ACC112 (cell line): ENCODE measurements at regions not wholly inside any gene's neighbourhood (a gene's known extent, or its start where the extent isn't known, plus 50 kb on each side); places are given as distances from the start of the nearest gene placed in this dataset.
"Not testable (repeated sequence)": the region's sequence is repeated elsewhere in the genome, so short reads cannot be mapped to it uniquely, and the experiment has no call there.

Experiments used
- H2AFZ ChIP-seq: fragments of 200-600 bp; sonication (generic); one replicate; pipeline ENCODE4 v1.6.0; 2017; ENCODE audit warnings: antibody characterized with exemption, low read length; ENCODE audit not compliant: unreplicated experiment
- H3K27ac ChIP-seq: fragments of 200-600 bp; sonication (generic); 2 replicates; pipeline ENCODE4 v1.5.1; 2014; ENCODE audit warnings: low read depth, mild to moderate bottlenecking, antibody characterized with exemption, low read length, moderate library complexity
- H3K27me3 ChIP-seq: fragments of 200-600 bp; sonication (generic); 2 replicates; pipeline ENCODE4 v1.6.1; 2014; ENCODE audit warnings: mild to moderate bottlenecking, antibody characterized with exemption, low read length, moderate library complexity, mixed read lengths; ENCODE audit not compliant: insufficient read depth
- H3K36me3 ChIP-seq: fragments of 200-600 bp; sonication (generic); 2 replicates; pipeline ENCODE4 v1.6.1; 2016; ENCODE audit warnings: mild to moderate bottlenecking, antibody characterized with exemption, low read length, moderate library complexity, mixed read lengths; ENCODE audit not compliant: insufficient read depth
- H3K4me1 ChIP-seq: fragments of 200-600 bp; sonication (generic); one replicate; pipeline ENCODE4 v1.6.1; 2016; ENCODE audit warnings: low read length, mixed read lengths; ENCODE audit not compliant: insufficient read depth, unreplicated experiment, control insufficient read depth
- H3K4me3 ChIP-seq: fragments of 200-600 bp; sonication (generic); 2 replicates; pipeline ENCODE4 v1.5.1; 2014; ENCODE audit warnings: mild to moderate bottlenecking, low read depth, low read length
- H3K79me2 ChIP-seq: fragments of 200-600 bp; sonication (generic); one replicate; pipeline ENCODE4 v1.6.0; 2016; ENCODE audit warnings: low read length; ENCODE audit not compliant: control insufficient read depth, unreplicated experiment, insufficient read depth

GRCh38 chr15:47041301-47041700 is 676.0 kb upstream of the SEMA6D start:
- no peak overlapping the region for H2AFZ ChIP-seq
- no peaks in the 10 kb centered on the region for H3K36me3 ChIP-seq
- no peaks in the 10 kb centered on the region for H3K4me1 ChIP-seq
- no peak overlapping the region for H3K27ac ChIP-seq
- H3K4me3 ChIP-seq: no peak overlapping the region
- no peaks in the 10 kb centered on the region for H3K79me2 ChIP-seq
- no peaks in the 10 kb centered on the region for H3K27me3 ChIP-seq

DNA sequence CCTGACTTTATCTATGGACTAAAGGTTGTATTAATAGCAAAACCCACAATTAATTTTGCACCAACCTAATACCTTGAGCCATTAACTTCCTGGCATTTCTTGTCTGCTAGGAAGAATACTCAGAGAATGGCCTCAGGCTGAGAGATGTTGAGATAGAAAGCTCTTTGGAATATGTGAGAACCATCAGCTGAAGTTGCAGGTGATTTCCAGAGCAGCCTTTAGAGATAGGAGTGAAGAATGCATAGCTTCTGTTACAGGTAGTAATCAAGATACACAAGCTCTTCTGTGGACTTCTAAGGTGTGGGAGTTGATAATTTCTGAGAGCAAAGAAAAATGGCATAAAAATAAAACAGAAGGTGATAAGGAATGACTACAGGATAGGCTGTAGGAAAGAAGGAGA is 669.3 kb upstream of the SEMA6D start:
- H3K27ac ChIP-seq, H3K36me3 ChIP-seq, H3K27me3 ChIP-seq, H3K4me3 ChIP-seq, H2AFZ ChIP-seq, H3K79me2 ChIP-seq, H3K4me1 ChIP-seq: not testable (repeated sequence)

- Histone ChIP-seq H3K27ac (no peak overlapping the region), H3K27me3 (no peaks in the 10 kb centered on the region), H3K4me1 (no peaks in the 10 kb centered on the region), H3K79me2 (no peaks in the 10 kb centered on the region), H2AFZ (no peak overlapping the region), H3K36me3 (no peaks in the 10 kb centered on the region), H3K4me3 (no peak overlapping the region)
These were observed 650.9 kb upstream of the SEMA6D start for GRCh38 chr15:47066392-47066791.

GRCh38 chr15:47077846-47078245 is 639.5 kb upstream of the SEMA6D start:
- not testable (repeated sequence) for H3K4me1 ChIP-seq, H3K36me3 ChIP-seq, H3K4me3 ChIP-seq, H2AFZ ChIP-seq, H3K79me2 ChIP-seq, H3K27me3 ChIP-seq, H3K27ac ChIP-seq

- H3K4me3 ChIP-seq: no peak overlapping the region
- no peaks in the 10 kb centered on the region for H3K4me1 ChIP-seq
- no peak overlapping the region for H2AFZ ChIP-seq
- H3K27me3 ChIP-seq: no peaks in the 10 kb centered on the region
- no peaks in the 10 kb centered on the region for H3K79me2 ChIP-seq
- H3K36me3 ChIP-seq: no peaks in the 10 kb centered on the region
- no peak overlapping the region for H3K27ac ChIP-seq
These were observed 621.5 kb upstream of the SEMA6D start for GRCh38 chr15:47095833-47096232.

- not testable (repeated sequence) for H3K4me1 ChIP-seq, H3K36me3 ChIP-seq, H3K27me3 ChIP-seq, H2AFZ ChIP-seq, H3K27ac ChIP-seq, H3K79me2 ChIP-seq, H3K4me3 ChIP-seq
These were observed 618.8 kb upstream of the SEMA6D start for GRCh38 chr15:47098526-47098925.

- not testable (repeated sequence) for H3K27me3 ChIP-seq, H3K4me1 ChIP-seq, H3K27ac ChIP-seq, H3K79me2 ChIP-seq, H3K4me3 ChIP-seq, H2AFZ ChIP-seq, H3K36me3 ChIP-seq
These were observed 617.5 kb upstream of the SEMA6D start for GRCh38 chr15:47099801-47100200.

- not testable (repeated sequence) for H3K27me3 ChIP-seq, H3K36me3 ChIP-seq, H3K79me2 ChIP-seq, H2AFZ ChIP-seq, H3K4me3 ChIP-seq, H3K4me1 ChIP-seq, H3K27ac ChIP-seq
These were observed 608.5 kb upstream of the SEMA6D start for GRCh38 chr15:47108800-47109199.

- Histone ChIP-seq H3K27ac (no peak overlapping the region), H2AFZ (no peak overlapping the region), H3K36me3 (no peaks in the 10 kb centered on the region), H3K4me3 (no peak overlapping the region), H3K27me3 (no peaks in the 10 kb centered on the region), H3K79me2 (no peaks in the 10 kb centered on the region), H3K4me1 (no peaks in the 10 kb centered on the region)
These were observed 600.6 kb upstream of the SEMA6D start for GRCh38 chr15:47116698-47117097.

DNA sequence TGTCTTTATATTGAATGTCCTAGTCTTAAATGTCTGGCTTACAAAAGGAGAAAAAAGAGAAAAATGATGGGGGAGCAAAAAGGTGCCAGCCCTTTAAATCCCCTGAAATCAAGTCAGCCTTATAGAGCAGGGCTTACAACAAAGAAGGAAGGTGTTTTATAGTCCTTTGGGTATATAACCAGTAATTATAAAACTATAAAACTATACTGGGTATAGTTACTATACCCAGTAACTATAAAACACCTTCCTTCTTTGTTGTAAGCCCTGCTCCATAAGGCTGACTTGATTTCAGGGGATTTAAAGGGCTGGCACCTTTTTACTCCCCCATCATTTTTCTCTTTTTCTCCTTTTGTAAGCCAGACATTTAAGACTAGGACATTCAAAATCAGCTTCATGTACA is 598.0 kb upstream of the SEMA6D start:
- no peak overlapping the region for H3K4me3 ChIP-seq

DNA sequence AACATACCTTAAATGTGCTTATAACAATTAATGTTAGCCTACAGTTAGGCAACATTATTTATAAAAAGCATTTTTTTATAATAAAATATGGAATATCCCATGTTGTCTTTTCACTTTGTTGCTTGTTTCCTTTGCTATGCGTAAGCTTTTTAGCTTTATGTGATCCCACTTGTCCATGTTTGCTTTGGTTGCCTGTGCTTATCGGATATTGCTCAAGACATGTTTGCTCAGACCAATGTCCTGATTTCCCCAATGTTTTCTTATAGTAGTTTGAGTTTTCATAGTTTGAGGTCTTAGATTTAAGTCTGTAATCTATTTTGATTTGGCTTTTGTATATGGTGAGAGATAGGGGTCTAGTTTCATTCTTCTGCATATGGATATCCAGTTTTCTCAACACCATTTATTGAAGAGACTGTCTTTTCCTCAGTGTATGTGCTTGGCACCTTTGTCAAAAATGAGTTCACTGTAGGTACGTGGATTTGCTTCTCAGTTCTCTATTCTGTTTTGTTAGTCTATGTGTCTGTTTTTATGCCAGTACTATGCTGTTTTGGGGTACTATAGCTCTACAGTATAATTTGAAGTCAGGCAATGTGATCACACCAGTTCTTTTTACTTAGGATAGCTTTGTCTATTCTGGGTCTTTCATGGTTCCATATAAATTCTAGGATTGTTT is 592.7 kb upstream of the SEMA6D start:
- no peaks in the 10 kb centered on the region for H3K4me1 ChIP-seq
- no peak overlapping the region for H3K27ac ChIP-seq

More for the DNA sequence above, 598.0 kb upstream of the SEMA6D start:
- no peaks in the 10 kb centered on the region for H3K27me3 ChIP-seq
- no peaks in the 10 kb centered on the region for H3K4me1 ChIP-seq
- H2AFZ ChIP-seq: no peak overlapping the region
- no peaks in the 10 kb centered on the region for H3K36me3 ChIP-seq
- no peak overlapping the region for H3K27ac ChIP-seq
- no peaks in the 10 kb centered on the region for H3K79me2 ChIP-seq

More for the DNA sequence above, 592.7 kb upstream of the SEMA6D start:
- Histone ChIP-seq H2AFZ (no peak overlapping the region), H3K4me3 (no peak overlapping the region), H3K79me2 (no peaks in the 10 kb centered on the region), H3K27me3 (no peaks in the 10 kb centered on the region), H3K36me3 (no peaks in the 10 kb centered on the region)
